ENCODE measurements at regions not wholly inside any gene's neighbourhood (a gene's known extent, or its start where the extent isn't known, plus 50 kb on each side); places are given as distances from the start of the nearest gene placed in this dataset.

GRCh38 chr12:115758877-115759620 is 518.4 kb downstream of the MED13L start:
- DNase-seq (ENCODE audit: low spot score), result no peak

- no peak for DNase-seq (ENCODE audit: low spot score)
These were observed 519.3 kb downstream of the MED13L start for GRCh38 chr12:115758183-115758582.

DNA sequence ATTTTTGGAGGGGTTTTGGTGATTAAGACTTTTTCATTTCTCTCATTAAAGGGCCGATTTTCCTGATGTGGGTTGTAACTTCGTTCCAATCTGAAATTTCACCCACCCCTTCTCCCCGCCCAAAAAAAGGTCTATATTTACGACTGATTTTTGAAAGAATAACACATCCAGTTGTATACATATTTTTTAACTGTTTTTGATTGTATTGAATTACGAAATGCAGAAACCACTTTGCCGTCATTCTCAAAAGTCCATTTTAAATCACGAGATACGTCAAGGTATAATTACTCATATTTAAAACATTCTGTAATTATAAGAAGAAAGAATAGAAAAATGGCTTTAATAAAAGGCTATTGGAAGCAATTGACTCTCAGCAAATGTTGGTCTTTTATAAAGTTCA is 520.7 kb downstream of the MED13L start:
- DNase-seq (ENCODE audit: low spot score), result no peak

DNA sequence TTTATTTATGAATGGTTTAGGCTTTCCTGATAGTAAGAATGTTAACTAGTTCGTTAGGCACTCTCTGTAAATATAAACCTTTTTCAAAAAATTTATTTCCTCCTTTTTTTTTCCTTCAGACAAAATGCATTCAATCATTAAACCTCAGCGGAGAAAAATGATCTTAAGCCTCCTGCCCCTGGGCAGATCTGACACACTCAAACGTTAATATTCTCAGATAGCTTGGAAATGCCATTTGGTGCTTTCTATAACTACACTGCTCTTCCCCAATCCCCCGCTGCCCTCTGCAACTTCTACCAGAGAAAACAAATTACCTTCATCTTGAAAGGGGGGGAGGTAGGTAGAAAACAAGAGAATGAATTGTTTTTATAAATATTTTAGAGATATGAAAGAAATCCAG is 521.2 kb downstream of the MED13L start:
- DNase-seq (ENCODE audit: low spot score), result no peak

DNA sequence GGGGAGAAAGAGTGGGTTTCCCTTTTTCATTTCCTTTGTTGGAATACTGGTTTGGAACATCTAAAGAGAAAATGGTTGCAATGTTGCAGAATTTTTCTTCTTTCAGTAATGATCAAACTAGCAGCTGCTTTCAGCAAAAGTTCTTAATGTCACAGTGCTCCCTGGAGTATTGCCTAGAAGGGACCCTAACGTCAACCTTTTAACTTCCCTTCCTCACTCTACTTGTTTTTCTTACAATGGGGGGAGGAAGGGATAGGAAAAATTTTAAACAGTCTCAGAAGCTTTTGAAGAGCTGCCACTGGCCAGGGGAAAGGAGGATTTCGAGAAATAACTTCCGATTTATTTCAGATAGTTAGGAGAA is 521.8 kb downstream of the MED13L start:
- no peak for DNase-seq (ENCODE audit: low spot score)

- no peak for DNase-seq (ENCODE audit: low spot score)
These were observed 522.3 kb downstream of the MED13L start for GRCh38 chr12:115755061-115755724.

- DNase-seq (ENCODE audit: low spot score), result peak; percentile 63
These were observed 524.4 kb downstream of the MED13L start for GRCh38 chr12:115752913-115753726.

DNA sequence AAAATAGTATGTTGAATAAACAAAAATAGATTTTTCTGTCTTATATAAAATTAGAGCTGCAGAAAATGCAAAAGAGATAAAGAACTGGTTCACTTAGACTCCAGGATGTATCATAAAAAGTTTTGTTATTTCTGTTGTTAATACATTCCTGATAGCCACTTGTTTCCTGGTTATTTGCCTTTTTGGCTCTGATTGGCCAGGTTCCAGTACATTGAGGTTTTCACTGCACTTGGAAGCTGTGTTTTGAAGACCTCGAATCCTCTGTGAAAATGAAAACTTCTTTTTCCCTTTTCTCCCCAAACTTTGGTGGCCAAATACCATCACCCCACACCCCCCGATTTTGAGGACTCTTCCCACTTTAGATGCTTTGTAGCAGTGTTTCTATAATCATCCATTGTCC is 525.3 kb downstream of the MED13L start:
- DNase-seq (ENCODE audit: low spot score), result no peak

DNA sequence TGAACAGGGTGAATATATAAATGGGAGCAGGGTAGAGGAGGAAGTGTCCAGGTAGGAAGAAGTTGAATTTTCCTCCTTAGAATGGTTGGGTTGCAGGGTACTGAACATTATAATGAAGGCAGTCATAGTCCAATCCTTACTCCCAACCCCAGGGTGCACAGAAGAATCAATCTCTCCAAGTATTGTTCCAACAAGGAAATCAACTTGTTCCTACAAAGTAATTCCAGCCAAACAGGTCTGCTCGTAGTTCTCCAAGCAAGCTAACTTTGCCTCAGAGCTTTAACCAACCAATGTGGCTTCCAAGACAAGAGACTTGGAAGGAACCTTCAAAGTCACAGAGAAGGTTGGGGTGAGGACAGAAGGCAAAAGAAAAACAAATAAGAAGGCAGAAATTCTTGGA is 527.2 kb downstream of the MED13L start:
- DNase-seq (ENCODE audit: low spot score), result no peak

DNA sequence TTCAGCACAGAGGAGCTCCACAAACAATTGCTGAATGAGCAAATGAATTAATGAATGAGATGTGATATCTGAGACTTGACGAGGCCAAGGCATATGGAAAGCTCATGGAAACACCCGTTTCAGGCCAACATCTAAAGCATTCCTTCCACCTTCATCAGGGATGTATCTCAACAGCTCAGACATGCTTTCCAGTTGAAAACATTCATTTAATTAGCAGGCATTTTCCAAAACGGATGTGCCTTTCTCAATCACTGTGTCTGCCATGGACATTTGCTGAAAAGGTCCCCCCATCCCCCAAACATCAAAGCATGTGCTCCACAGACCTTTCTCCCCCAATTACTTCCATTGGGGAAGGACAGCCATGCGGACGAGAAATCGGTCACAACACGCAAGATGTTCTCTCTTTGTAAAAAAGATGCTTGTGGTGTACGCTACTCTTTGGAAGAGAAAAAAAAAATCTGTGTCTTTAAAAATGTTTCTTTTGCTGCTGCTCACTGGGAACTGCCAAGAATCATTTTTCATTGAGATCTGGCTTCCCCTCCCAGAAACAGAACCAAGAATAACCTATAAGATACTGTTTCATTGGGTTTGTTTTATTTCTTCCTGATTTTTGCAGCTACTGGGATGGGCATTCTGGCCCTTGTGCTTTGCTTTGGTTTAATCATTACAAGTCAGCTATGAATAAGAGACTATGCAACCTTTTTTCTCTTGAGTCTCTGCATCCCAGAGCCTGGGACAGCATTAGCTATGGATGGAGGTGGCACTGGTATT is 528.2 kb downstream of the MED13L start:
- no peak for DNase-seq (ENCODE audit: low spot score)

- DNase-seq (ENCODE audit: low spot score), result no peak
These were observed 536.8 kb downstream of the MED13L start for GRCh38 chr12:115740586-115741155.

DNA sequence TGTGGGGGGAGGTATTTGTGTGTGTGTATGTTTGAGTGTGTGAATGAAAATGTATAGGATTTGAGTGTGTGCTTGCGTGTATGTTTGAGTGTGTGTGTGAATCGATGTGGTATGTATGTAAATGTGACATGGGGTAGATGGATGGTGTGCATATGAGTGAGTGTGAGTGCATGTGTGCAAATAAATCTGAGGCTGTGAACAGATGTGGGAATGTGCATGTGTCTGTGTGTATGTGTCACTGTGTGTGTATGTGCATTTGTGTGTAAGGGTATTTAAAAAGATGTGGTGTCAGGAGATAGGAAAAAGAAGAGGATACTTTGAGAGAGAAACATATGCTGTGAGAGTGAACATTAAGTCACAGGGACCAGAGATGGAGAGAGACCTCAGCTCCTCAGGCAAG is 539.6 kb downstream of the MED13L start:
- no peak for DNase-seq (ENCODE audit: low spot score)

GRCh38 chr12:115736360-115736759 is 541.1 kb downstream of the MED13L start:
- no peak for DNase-seq (ENCODE audit: low spot score)

DNA sequence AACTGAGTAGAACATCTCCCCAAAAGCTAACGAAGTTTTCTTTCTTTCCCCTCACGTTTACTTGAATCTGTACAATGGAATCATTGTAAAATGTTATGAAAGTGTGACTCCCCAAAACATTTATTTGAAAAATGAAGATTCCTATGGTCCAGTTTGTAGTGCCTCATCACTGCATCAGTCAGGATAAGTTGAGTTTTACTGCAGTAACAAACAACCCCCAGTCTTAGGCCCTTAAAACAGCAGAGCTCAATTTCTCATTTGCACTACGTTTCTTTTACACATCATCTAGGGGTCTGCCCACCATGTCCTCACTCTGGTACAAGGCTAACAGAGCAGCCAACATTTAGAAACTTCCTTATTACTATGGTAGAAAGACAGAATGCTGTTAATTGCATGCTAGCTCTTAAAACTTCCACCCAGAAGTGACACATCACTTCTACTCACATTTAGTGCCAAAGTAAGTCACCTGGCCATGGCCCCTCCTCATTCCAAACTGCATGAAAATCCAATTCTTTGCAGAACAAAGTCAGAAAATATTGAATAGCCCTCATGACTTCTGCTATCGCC is 546.4 kb downstream of the MED13L start:
- no peak for DNase-seq (ENCODE audit: low spot score)

DNA sequence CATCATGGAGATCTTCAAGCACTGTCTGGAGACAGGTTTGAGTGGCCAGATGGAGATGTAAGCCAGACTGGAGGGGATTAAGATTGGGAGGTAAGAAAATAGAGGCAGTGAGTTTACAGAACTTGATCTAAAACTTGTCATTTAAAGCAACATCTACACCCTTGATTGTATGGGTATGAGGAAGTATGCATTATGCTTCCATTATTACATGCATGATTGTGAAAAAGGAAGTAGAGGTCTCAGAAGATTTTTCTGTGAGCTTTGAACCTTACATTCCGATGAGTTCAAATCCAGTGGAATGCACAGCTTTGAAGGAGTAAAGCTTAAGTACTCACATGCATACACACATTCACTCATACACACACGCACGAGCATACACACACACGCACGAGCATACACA is 550.8 kb downstream of the MED13L start:
- no peak for DNase-seq (ENCODE audit: low spot score)

GRCh38 chr12:115722181-115722580 is 555.3 kb downstream of the MED13L start:
- DNase-seq (ENCODE audit: low spot score), result no peak

- no peak for DNase-seq (ENCODE audit: low spot score)
These were observed 560.9 kb downstream of the MED13L start for GRCh38 chr12:115716551-115716950.

GRCh38 chr12:115712676-115713075 is 564.8 kb downstream of the MED13L start:
- DNase-seq (ENCODE audit: low spot score), result no peak

GRCh38 chr12:115710104-115710564 is 567.4 kb downstream of the MED13L start:
- DNase-seq (ENCODE audit: low spot score), result no peak

DNA sequence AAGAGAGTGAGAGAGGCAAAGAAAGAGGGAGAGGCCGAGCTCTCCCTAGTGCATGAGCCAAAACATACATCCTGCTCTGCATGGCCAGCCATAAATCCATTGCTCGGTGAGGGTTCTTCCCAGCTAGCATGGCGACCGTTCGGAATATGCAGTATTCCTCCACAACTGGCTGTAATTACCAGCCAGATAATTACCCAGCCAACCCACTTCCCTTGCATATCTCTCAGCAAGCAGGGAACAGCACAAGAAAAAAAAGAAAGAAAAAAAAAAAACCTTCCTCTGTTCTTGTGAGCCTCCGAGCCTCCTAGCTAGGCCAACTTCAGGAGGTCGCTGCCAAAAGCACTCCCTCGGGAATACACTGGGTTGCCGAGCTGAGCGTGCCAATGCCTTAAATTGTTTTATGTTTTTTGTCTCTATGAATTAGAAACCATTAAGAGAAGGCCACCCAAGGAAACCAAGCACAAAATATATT is 567.9 kb downstream of the MED13L start:
- DNase-seq (ENCODE audit: low spot score), result no peak

GRCh38 chr12:115708801-115709200 is 568.7 kb downstream of the MED13L start:
- DNase-seq (ENCODE audit: low spot score), result no peak

All from globus pallidus (tissue), 1 donor.